ENCODE measurements at regions not wholly inside any gene's neighbourhood (a gene's known extent, or its start where the extent isn't known, plus 50 kb on each side); places are given as distances from the start of the nearest gene placed in this dataset.

DNA sequence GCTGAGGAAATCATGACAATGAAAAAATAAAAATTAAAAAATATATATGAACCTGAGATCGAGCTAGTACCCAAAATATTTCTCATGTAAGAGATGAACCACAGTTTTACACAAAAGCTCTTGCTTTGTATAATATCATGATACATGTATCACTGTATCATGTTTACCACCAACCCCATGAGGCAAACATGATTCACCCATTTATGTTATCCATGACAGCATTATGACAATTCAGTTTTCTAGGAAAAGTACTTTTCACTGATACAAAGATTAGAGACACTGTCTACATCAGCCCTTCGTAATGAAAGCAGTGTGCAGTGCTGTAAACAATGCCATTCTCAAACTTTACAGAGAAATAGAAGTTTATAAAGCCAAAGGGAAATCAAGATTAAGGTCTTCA lies 852.5 kb upstream of the LRRC4C start:
- no peak overlapping the region for H3K4me3 ChIP-seq (ENCODE audit: low read depth in 1 of 3, low read length in 3 of 3)
- no peaks in the 10 kb centered on the region for H3K27me3 ChIP-seq (ENCODE audit: control insufficient read depth in 3 of 3, insufficient read depth in 3 of 3, low read length in 3 of 3)
- H3K36me3 ChIP-seq (ENCODE audit: control insufficient read depth in 3 of 3, insufficient read depth in 2 of 3, low read depth in 1 of 3, low read length in 3 of 3) = no peaks in the 10 kb centered on the region
- 58 to 60% (median 59%) methylated on average over 2 of the region's 2 CpGs for WGBS, 3 donors
- DNase-seq (no peak), FAIRE-seq (no peak)
- no peaks in the 10 kb centered on the region for H3K9me3 ChIP-seq (ENCODE audit: control insufficient read depth in 2 of 2, insufficient read depth in 1 of 2, low read depth in 1 of 2, low read length in 1 of 2)
- H3K4me1 ChIP-seq (ENCODE audit: control insufficient read depth in 3 of 3, insufficient read depth in 2 of 3, low read depth in 1 of 3, low read length in 2 of 3) = no peaks in the 10 kb centered on the region
- H3K27ac ChIP-seq (ENCODE audit: low read depth in 1 of 3, low read length in 2 of 3) = no peak overlapping the region

DNA sequence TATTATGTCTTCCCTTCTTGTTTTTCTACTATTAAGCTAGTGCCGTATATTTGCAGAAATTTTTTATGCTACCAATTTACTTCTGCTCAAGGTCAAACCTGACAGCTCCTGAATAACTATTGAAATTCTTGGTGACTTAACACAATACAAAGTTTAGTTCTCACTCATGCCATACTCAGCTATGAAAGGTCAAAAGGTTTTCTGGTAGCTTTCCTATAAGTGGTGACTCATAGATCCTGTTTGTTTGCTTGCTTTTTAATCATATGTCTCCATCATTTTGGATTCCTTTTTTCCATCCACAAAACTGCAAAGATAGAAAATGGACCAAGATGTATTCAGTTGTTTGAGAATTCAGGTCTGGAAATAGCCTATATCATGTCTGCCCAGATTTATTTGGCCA lies 855.8 kb upstream of the LRRC4C start:
- no peak for FAIRE-seq
- 41 to 66% (median 62%) methylated on average over 1 of the region's 1 CpG for WGBS, 3 donors

DNA sequence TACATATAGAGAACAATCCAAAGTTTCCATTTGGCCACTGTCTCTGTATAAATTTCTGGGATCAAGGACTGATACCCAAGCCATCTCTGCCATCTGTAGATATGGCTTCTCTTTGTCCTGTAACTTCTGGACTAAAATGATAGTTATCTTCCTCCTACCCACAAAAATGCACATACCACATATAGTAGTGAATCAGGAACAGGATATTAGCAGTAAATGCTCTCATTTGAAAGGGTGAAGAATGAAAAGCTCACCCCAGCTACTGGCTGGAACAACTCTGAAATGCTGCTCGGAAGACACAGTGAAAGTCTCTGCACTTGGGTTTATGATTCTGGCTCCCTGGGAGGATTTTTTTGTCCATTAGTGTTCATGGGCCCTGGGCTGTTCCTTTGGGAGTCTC lies 856.4 kb upstream of the LRRC4C start:
- DNase-seq (no peak), FAIRE-seq (no peak)
- no peak overlapping the region for H3K4me3 ChIP-seq (ENCODE audit: low read depth in 1 of 3, low read length in 3 of 3)
- no peaks in the 10 kb centered on the region for H3K9me3 ChIP-seq (ENCODE audit: control insufficient read depth in 2 of 2, insufficient read depth in 1 of 2, low read depth in 1 of 2, low read length in 1 of 2)
- no peaks in the 10 kb centered on the region for H3K36me3 ChIP-seq (ENCODE audit: control insufficient read depth in 3 of 3, insufficient read depth in 2 of 3, low read depth in 1 of 3, low read length in 3 of 3)
- H3K27me3 ChIP-seq (ENCODE audit: control insufficient read depth in 3 of 3, insufficient read depth in 3 of 3, low read length in 3 of 3) = no peaks in the 10 kb centered on the region
- peaks cover 0 to 12% (median 0%) of the 10 kb centered on the region in 3 donors for H3K4me1 ChIP-seq (ENCODE audit: control insufficient read depth in 3 of 3, insufficient read depth in 2 of 3, low read depth in 1 of 3, low read length in 2 of 3)
- WGBS, 3 donors = 84 to 93% (median 87%) methylated on average over 1 of the region's 1 CpG
- no peak overlapping the region for H3K27ac ChIP-seq (ENCODE audit: low read depth in 1 of 3, low read length in 2 of 3)

More for the DNA sequence above, 855.8 kb upstream of the LRRC4C start:
- Histone ChIP-seq H3K27ac (ENCODE audit: low read depth in 1 of 3, low read length in 2 of 3) (no peak overlapping the region), H3K4me3 (ENCODE audit: low read depth in 1 of 3, low read length in 3 of 3) (no peak overlapping the region), H3K9me3 (ENCODE audit: control insufficient read depth in 2 of 2, insufficient read depth in 1 of 2, low read depth in 1 of 2, low read length in 1 of 2) (no peaks in the 10 kb centered on the region), H3K4me1 (ENCODE audit: control insufficient read depth in 3 of 3, insufficient read depth in 2 of 3, low read depth in 1 of 3, low read length in 2 of 3) (peaks cover 0 to 6% (median 0%) of the 10 kb centered on the region in 3 donors), H3K27me3 (ENCODE audit: control insufficient read depth in 3 of 3, insufficient read depth in 3 of 3, low read length in 3 of 3) (no peaks in the 10 kb centered on the region), H3K36me3 (ENCODE audit: control insufficient read depth in 3 of 3, insufficient read depth in 2 of 3, low read depth in 1 of 3, low read length in 3 of 3) (no peaks in the 10 kb centered on the region)
- peak in 1 of 2 donors; percentile 33 for DNase-seq

DNA sequence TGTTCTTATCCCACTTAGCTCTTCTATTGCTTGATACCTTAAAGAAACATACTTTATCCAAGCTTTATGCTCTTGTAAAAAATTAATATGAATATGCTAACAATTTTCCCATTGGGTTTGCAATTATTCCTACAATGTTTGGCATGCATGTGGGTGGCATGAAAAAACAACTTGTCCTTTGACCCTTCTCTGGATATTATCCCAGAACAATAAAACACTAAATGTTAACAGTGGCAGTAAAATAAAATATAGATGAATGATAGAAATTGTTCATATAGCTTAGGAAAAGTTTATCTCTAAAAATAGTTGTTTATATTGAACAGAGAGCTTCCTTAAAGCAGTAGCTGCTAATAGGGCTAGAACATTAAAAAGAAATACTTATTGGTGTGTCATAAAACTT lies 860.5 kb upstream of the LRRC4C start:
- no peak overlapping the region for H3K27ac ChIP-seq (ENCODE audit: low read depth in 1 of 3, low read length in 2 of 3)
- H3K4me3 ChIP-seq (ENCODE audit: low read depth in 1 of 3, low read length in 3 of 3) = no peak overlapping the region
- no peaks in the 10 kb centered on the region for H3K27me3 ChIP-seq (ENCODE audit: control insufficient read depth in 3 of 3, insufficient read depth in 3 of 3, low read length in 3 of 3)
- DNase-seq = peak; percentile 50 to 69
- peaks cover 0 to 13% (median 0%) of the 10 kb centered on the region in 3 donors for H3K4me1 ChIP-seq (ENCODE audit: control insufficient read depth in 3 of 3, insufficient read depth in 2 of 3, low read depth in 1 of 3, low read length in 2 of 3)
- H3K9me3 ChIP-seq (ENCODE audit: control insufficient read depth in 2 of 2, insufficient read depth in 1 of 2, low read depth in 1 of 2, low read length in 1 of 2) = no peaks in the 10 kb centered on the region
- FAIRE-seq = no peak
- H3K36me3 ChIP-seq (ENCODE audit: control insufficient read depth in 3 of 3, insufficient read depth in 2 of 3, low read depth in 1 of 3, low read length in 3 of 3) = no peaks in the 10 kb centered on the region

DNA sequence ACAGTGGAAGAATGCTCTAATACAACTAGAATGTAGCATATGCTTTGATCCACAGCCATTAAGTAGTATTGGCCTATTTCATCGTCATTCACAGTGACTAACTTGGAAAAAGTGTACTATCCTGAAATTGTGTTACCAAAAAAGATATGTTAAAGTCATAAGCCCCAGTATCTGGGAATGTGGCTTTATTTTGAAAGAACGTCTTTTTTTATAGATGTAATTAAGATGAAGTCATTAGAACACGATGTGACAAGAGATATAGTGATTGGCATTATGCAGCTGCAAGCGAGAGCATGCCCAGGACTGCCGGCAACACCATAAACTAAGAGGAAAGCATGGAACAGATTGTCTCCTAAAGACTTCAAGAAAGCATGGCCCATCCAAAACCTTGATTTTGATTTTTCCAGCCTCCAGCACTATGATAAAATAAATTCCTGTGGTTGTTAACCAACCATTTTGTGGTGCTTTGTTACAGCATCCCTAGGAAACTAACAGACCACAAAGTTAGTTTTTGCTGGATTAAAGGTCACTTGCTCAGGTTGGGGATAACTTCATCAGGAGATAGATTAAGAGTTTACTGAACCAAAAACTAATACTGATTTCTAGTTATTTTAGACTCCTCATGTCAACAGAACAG lies 870.6 kb upstream of the LRRC4C start:
- Histone ChIP-seq H3K27ac (ENCODE audit: low read depth in 1 of 3, low read length in 2 of 3) (no peak overlapping the region), H3K27me3 (ENCODE audit: control insufficient read depth in 3 of 3, insufficient read depth in 3 of 3, low read length in 3 of 3) (no peaks in the 10 kb centered on the region), H3K36me3 (ENCODE audit: control insufficient read depth in 3 of 3, insufficient read depth in 2 of 3, low read depth in 1 of 3, low read length in 3 of 3) (no peaks in the 10 kb centered on the region), H3K4me3 (ENCODE audit: low read depth in 1 of 3, low read length in 3 of 3) (no peak overlapping the region), H3K4me1 (ENCODE audit: control insufficient read depth in 3 of 3, insufficient read depth in 2 of 3, low read depth in 1 of 3, low read length in 2 of 3) (no peaks in the 10 kb centered on the region), H3K9me3 (ENCODE audit: control insufficient read depth in 2 of 2, insufficient read depth in 1 of 2, low read depth in 1 of 2, low read length in 1 of 2) (peaks cover 0 to 14% of the 10 kb centered on the region in 2 donors)
- no peak for DNase-seq
- WGBS, 3 donors = 17 to 51% (median 36%) methylated on average over 5 of the region's 5 CpGs
- FAIRE-seq = no peak

DNA sequence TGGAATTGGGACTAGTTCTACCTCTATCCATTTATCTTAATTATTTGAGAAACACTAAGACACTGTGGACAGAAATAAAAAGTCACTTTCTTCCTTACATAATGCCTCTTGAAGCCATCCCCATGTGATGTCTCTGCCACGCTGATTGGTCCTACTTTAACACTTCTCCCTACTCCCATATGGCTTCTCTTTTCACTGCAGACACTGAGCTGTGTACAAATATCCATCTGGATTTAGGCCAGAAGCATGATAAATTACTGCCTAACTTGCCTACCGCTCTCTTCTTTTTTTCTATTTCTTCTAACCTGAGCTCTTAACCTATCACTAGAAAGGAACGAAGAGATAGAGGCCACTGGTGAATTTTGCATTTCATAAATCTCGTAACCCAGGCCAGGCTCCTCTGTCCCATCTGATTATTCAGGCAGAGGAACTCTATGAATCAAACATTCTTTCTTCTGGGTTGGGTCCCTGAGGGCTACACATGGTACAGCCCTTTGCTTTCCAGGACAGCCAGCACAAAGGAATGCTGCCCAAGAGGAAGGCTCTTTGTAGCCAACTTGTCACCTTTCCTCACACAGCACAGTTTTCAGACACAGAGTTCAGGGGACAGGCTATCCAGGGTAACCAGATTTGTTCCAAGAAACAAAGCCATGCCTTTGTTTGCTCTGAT lies 878.5 kb upstream of the LRRC4C start:
- WGBS, 3 donors = 80 to 91% (median 81%) methylated on average over 4 of the region's 4 CpGs
- H3K27ac ChIP-seq (ENCODE audit: low read depth in 1 of 3, low read length in 2 of 3) = no peak overlapping the region
- no peaks in the 10 kb centered on the region for H3K36me3 ChIP-seq (ENCODE audit: control insufficient read depth in 3 of 3, insufficient read depth in 2 of 3, low read depth in 1 of 3, low read length in 3 of 3)
- H3K27me3 ChIP-seq (ENCODE audit: control insufficient read depth in 3 of 3, insufficient read depth in 3 of 3, low read length in 3 of 3) = no peaks in the 10 kb centered on the region
- no peak for FAIRE-seq
- no peaks in the 10 kb centered on the region for H3K4me1 ChIP-seq (ENCODE audit: control insufficient read depth in 3 of 3, insufficient read depth in 2 of 3, low read depth in 1 of 3, low read length in 2 of 3)
- no peak for DNase-seq
- peaks cover 0 to 15% of the 10 kb centered on the region in 2 donors for H3K9me3 ChIP-seq (ENCODE audit: control insufficient read depth in 2 of 2, insufficient read depth in 1 of 2, low read depth in 1 of 2, low read length in 1 of 2)
- no peak overlapping the region for H3K4me3 ChIP-seq (ENCODE audit: low read depth in 1 of 3, low read length in 3 of 3)

DNA sequence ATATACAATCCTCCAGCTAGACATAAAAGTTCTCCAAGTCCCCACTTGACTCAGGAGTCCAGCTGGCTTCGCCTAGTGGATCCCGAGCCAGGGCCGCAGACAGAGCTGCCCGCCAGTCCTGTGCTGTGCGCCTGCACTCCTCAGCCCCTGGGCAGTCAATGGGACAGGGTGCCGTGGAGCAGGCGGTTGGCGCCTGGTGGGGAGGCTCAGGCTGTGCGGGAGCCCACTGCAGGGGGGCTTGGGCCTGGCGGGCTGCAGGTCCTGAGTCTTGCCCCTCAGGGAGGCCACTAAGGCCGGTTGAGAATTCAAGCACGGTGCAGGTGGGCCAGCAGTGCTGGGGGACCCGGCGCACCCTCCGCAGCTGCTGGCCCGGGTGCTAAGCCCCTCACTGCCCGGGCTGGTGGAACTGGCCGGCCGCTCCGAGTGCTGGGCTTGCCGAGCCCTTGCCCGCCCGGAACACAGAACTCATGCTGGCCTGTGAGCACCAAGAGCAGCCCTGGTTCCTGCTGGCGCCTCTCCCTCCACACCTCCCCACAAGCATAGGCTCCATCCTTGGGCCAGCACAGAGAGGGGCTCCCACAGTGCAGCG lies 884.8 kb upstream of the LRRC4C start:
- WGBS, 3 donors = 94% methylated on average over 18 to 25 of the region's 25 CpGs
- H3K27me3 ChIP-seq (ENCODE audit: control insufficient read depth in 3 of 3, insufficient read depth in 3 of 3, low read length in 3 of 3) = no peaks in the 10 kb centered on the region
- no peak for FAIRE-seq
- no peaks in the 10 kb centered on the region for H3K36me3 ChIP-seq (ENCODE audit: control insufficient read depth in 3 of 3, insufficient read depth in 2 of 3, low read depth in 1 of 3, low read length in 3 of 3)
- peaks cover 0 to 7% of the 10 kb centered on the region in 2 donors for H3K9me3 ChIP-seq (ENCODE audit: control insufficient read depth in 2 of 2, insufficient read depth in 1 of 2, low read depth in 1 of 2, low read length in 1 of 2)
- H3K4me1 ChIP-seq (ENCODE audit: control insufficient read depth in 3 of 3, insufficient read depth in 2 of 3, low read depth in 1 of 3, low read length in 2 of 3) = no peaks in the 10 kb centered on the region
- DNase-seq = no peak
- no peak overlapping the region for H3K4me3 ChIP-seq (ENCODE audit: low read depth in 1 of 3, low read length in 3 of 3)
- H3K27ac ChIP-seq (ENCODE audit: low read depth in 1 of 3, low read length in 2 of 3) = no peak overlapping the region

DNA sequence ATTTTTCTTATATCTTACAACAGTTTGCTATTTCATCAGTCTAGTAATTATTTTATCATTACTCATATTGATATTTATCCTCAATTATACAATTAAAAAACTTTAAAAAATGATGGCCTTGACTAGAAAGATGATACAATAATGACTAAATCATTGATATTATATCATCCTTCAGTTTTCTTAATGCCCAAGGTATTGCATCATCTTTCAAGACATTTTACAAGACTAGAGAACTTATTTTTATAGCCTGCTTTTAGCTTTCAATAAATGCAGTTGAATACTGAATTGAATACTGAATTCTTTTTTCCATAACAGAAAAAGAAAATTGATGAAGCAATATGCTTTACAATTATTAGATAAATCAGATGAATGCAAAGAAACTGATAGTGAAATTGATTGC lies 886.5 kb upstream of the LRRC4C start:
- Histone ChIP-seq H3K9me3 (ENCODE audit: control insufficient read depth in 2 of 2, insufficient read depth in 1 of 2, low read depth in 1 of 2, low read length in 1 of 2) (no peaks in the 10 kb centered on the region), H3K36me3 (ENCODE audit: control insufficient read depth in 3 of 3, insufficient read depth in 2 of 3, low read depth in 1 of 3, low read length in 3 of 3) (no peaks in the 10 kb centered on the region), H3K4me3 (ENCODE audit: low read depth in 1 of 3, low read length in 3 of 3) (no peak overlapping the region), H3K27ac (ENCODE audit: low read depth in 1 of 3, low read length in 2 of 3) (no peak overlapping the region), H3K4me1 (ENCODE audit: control insufficient read depth in 3 of 3, insufficient read depth in 2 of 3, low read depth in 1 of 3, low read length in 2 of 3) (no peaks in the 10 kb centered on the region), H3K27me3 (ENCODE audit: control insufficient read depth in 3 of 3, insufficient read depth in 3 of 3, low read length in 3 of 3) (no peaks in the 10 kb centered on the region)
- FAIRE-seq (no peak), DNase-seq (no peak)
